SIG-M5 treated with dmso at 0.1 percent for 504 hours (cell line): ENCODE measurements at regions not wholly inside any gene's neighbourhood (a gene's known extent, or its start where the extent isn't known, plus 50 kb on each side); places are given as distances from the start of the nearest gene placed in this dataset.

Source experiments
- DNase-seq: peaks from one replicate; lab custom pipeline; 2025; ENCODE audit not compliant: unreplicated experiment; lab: John Stamatoyannopoulos, UW

- no peak for DNase-seq
Measured at GRCh38 chr6:141028791-141029280, 1103.9 kb upstream of the GJE1 start.

GRCh38 chr6:141026504-141026903, 1106.2 kb upstream of the GJE1 start:
- DNase-seq: no peak

GRCh38 chr6:141024526-141024925, 1108.2 kb upstream of the GJE1 start:
- no peak for DNase-seq

- no peak for DNase-seq
Measured at GRCh38 chr6:141017941-141018340, 1114.8 kb upstream of the GJE1 start.

GRCh38 chr6:141000917-141001316, 1131.8 kb upstream of the GJE1 start:
- DNase-seq: no peak

GRCh38 chr6:140993515-140993914, 1139.2 kb upstream of the GJE1 start:
- DNase-seq: no peak

GRCh38 chr6:140992678-140993077, 1140.0 kb upstream of the GJE1 start:
- DNase-seq: no peak

- no peak for DNase-seq
Measured at GRCh38 chr6:140988780-140989179, 1143.9 kb upstream of the GJE1 start.

- no peak for DNase-seq
Measured at GRCh38 chr6:140987364-140988155, 1145.2 kb upstream of the GJE1 start.

- DNase-seq: no peak
Measured at GRCh38 chr6:140985679-140986275, 1146.9 kb upstream of the GJE1 start.

- no peak for DNase-seq
Measured at GRCh38 chr6:140980265-140980887, 1152.3 kb upstream of the GJE1 start.

- DNase-seq: no peak
Measured at GRCh38 chr6:140979642-140980091, 1153.1 kb upstream of the GJE1 start.

GRCh38 chr6:140977403-140977802, 1155.3 kb upstream of the GJE1 start:
- no peak for DNase-seq

GRCh38 chr6:140976806-140977205, 1155.9 kb upstream of the GJE1 start:
- DNase-seq: no peak

GRCh38 chr6:140970485-140970884, 1162.2 kb upstream of the GJE1 start:
- no peak for DNase-seq

GRCh38 chr6:140968062-140968461, 1164.7 kb upstream of the GJE1 start:
- DNase-seq: no peak

GRCh38 chr6:140966676-140967075, 1166.0 kb upstream of the GJE1 start:
- no peak for DNase-seq

GRCh38 chr6:140960566-140960965, 1172.2 kb upstream of the GJE1 start:
- no peak for DNase-seq

- DNase-seq: no peak
Measured at GRCh38 chr6:140957386-140957785, 1175.3 kb upstream of the GJE1 start.

GRCh38 chr6:140956571-140957369, 1176.0 kb upstream of the GJE1 start:
- no peak for DNase-seq

- DNase-seq: no peak
Measured at GRCh38 chr6:140940251-140940925, 1192.3 kb upstream of the GJE1 start.
